GM12874 (cell line): ENCODE measurements at regions not wholly inside any gene's neighbourhood (a gene's known extent, or its start where the extent isn't known, plus 50 kb on each side); places are given as distances from the start of the nearest gene placed in this dataset.

ENCODE experiments used
- TF ChIP-seq, protein P1 (sequence below): IDR thresholded peaks from 2 replicates; pipeline ENCODE4 v1.5.1; 2011; ENCODE audit warnings: low read depth, mild to moderate bottlenecking, control low read depth, low read length, moderate library complexity; ENCODE audit not compliant: insufficient read depth

DNA sequence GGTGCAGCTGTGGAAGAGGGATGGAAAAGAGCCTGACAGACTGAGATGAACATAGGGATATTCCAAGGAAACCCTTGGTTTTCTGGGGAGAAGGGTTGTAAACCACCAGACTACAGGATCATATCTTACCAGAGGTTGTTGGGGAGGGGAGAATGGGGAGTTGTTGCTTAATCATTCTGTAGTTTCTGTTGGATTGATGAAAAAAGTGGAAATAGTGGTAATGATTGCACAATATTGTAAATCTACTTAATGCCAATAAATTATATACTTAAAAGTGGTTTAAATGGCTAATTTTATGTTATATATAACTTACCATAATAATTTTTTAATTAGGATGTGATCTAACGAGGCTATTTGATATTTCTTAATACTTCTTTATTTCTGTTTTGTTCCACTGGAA, 800.9 kb downstream of the BCL11A start:
- TF ChIP-seq, protein P1, sequence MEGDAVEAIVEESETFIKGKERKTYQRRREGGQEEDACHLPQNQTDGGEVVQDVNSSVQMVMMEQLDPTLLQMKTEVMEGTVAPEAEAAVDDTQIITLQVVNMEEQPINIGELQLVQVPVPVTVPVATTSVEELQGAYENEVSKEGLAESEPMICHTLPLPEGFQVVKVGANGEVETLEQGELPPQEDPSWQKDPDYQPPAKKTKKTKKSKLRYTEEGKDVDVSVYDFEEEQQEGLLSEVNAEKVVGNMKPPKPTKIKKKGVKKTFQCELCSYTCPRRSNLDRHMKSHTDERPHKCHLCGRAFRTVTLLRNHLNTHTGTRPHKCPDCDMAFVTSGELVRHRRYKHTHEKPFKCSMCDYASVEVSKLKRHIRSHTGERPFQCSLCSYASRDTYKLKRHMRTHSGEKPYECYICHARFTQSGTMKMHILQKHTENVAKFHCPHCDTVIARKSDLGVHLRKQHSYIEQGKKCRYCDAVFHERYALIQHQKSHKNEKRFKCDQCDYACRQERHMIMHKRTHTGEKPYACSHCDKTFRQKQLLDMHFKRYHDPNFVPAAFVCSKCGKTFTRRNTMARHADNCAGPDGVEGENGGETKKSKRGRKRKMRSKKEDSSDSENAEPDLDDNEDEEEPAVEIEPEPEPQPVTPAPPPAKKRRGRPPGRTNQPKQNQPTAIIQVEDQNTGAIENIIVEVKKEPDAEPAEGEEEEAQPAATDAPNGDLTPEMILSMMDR = no peak

DNA sequence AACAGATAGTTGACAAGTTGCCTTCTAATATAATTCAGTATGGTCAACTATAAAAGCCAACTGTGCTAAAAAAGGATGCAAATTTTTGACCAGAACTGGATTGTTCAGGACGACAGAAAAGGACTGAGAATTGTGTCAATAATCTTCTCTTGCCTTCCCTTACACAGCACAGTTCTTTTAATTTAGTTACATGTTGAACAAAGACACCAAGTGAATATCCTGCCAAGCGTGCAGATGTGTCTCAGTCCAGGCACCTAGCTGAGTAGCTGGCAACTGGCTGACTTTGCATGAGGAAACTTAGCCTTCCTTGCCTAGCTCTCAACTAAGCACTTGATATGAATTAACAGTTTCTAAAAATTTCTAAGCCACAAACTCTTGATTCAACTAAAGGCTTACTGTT, 801.4 kb downstream of the BCL11A start:
- TF ChIP-seq, protein P1 = no peak

DNA sequence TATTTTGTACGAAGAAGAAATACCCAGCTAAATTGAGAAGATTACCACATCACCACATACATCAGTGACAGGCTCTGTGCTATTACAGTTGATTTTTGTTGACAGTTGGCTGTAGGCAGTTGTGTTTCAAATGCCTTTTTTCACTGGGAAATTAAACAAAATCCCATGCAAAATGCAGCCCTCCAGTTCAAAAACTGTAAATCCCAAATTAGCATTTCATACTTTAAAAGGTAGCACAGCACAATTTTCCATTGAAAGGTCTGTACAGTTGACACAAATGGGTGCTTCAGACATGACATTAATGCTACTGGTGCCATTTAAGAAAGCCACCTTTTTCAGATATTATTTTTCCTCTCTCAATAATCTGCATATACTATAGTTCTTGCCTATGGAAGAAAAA, 807.2 kb downstream of the BCL11A start:
- TF ChIP-seq, protein P1 = no peak

DNA sequence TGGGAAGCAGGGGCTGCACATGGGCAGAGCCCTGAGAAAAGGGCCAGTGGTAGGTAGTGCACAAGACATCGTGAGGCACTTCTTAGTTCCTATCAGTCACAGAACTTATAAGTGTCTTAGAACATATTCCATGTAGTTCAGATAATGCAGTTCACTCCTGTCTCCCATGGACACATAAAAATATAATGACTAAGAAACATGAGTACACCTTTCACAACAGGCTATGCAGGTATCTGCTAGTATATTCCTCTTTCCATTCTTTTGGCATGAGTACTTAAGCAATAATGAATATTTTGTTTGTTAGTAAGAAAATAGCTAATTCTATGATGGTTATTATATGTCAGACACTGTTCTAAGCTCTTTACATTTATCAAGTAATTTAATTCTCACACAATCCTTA, 808.4 kb downstream of the BCL11A start:
- TF ChIP-seq, protein P1 = no peak

DNA sequence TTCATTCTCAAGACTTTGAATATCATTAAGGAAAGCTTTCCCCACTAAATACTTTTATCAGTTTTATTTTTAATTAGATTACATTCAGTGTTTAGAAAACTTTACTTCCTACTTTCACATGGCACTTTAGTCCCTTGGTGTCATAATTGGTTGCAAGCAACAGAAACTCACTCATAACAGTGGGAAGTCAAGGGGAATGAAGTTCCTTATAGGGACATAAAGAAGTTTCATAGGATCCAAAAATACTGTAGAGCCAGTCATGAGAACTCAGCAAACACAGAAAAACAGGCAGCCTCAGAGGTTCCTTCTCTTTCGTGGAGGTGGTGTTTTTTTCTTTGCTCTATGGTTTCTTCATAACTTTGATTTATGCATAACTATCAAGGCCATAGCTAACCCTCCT, 809.0 kb downstream of the BCL11A start:
- TF ChIP-seq, protein P1 = no peak

DNA sequence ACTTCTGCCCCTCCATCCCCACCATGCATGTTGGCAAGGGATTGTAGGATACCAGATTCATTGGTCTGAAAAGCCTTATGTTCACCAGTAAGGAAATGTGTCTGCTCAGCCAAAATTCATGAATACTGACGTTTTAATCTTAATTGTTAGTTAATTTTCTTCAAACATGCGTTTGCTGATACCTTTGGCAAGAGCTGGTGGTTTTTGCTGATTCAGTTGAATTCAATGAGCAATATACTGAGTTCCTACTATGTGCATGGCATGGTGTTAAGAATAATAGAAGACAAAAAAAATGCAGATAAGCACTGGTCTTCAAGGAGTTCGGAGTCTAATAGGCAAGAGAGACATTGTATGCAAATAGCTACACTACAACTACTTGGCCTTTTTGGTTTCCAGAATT, 811.6 kb downstream of the BCL11A start:
- TF ChIP-seq, protein P1 = no peak

DNA sequence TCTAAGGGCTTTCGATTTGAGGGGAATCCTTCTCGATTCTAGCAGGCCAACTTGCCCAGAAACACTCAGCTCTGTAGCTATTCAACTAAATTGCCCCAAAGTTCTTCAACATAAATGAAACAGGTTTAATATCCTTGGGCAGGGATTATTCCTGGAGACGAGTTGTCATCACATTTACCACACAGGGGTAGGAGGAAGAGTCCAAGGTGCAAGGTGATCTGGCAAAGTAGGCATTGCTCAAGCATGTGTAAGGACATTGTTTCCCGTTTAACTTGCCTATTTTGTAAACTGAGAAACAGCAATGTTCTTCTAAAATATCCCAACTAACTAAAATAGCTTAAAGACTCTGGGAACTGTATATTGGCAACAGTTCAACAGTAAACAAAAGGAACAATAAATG, 814.3 kb downstream of the BCL11A start:
- TF ChIP-seq, protein P1 = no peak

DNA sequence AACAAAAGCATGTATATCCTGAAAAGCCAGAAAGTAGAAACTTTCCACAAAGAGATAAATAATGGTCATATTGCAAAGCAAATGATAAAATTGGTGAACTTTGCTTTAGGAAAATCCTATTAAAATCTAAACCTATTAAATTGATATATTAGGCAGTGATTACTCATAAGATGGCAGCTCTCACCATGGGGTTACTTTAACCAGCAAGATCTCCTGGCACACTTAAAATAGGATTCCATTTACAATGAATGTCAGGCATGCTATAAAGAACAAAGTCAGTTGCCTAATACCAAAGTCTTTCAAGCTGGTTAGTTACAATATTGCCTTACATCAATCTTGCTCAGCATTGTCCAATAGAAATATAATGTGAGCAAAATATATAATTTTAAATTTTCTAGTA, 816.2 kb downstream of the BCL11A start:
- TF ChIP-seq, protein P1 = no peak
